Neural cell (in vitro differentiated cells): ENCODE measurements at regions not wholly inside any gene's neighbourhood (a gene's known extent, or its start where the extent isn't known, plus 50 kb on each side); places are given as distances from the start of the nearest gene placed in this dataset.

Source experiments
- CTCF ChIP-seq: fragments of 450-650 bp; IDR thresholded peaks from 2 replicates; pipeline ENCODE4 v1.5.1; 2014; ENCODE audit warnings: antibody characterized with exemption, mild to moderate bottlenecking, moderate library complexity; ENCODE audit not compliant: poor library complexity, severe bottlenecking
- EZH2 ChIP-seq: fragments of 200-600, 300-800 bp; shearing (Covaris generic), sonication (generic); IDR thresholded peaks from 2 replicates; pipeline ENCODE4 v1.6.1; 2014; ENCODE audit warnings: antibody characterized with exemption, low read length, borderline replicate concordance, mild to moderate bottlenecking; ENCODE audit not compliant: insufficient read depth, poor library complexity, severe bottlenecking
- MXI1 ChIP-seq: fragments of 450-650 bp; conservative IDR thresholded peaks from 2 replicates; pipeline ENCODE4 v1.6.1; 2014; ENCODE audit warnings: antibody characterized with exemption, mild to moderate bottlenecking; ENCODE audit not compliant: poor library complexity, severe bottlenecking
- POLR2AphosphoS5 ChIP-seq: IDR thresholded peaks from 2 replicates; pipeline ENCODE4 v1.6.1; 2012
- RAD21 ChIP-seq: fragments of 450-650 bp; conservative IDR thresholded peaks from 2 replicates; pipeline ENCODE4 v1.6.1; 2014; ENCODE audit warnings: antibody characterized with exemption, mild to moderate bottlenecking, moderate library complexity
- REST ChIP-seq: IDR thresholded peaks from 2 replicates; pipeline ENCODE4 v1.6.1; 2012; ENCODE audit warnings: borderline replicate concordance
- SMC3 ChIP-seq: fragments of 450-650 bp; conservative IDR thresholded peaks from 2 replicates; pipeline ENCODE4 v1.6.1; 2014; ENCODE audit warnings: antibody characterized with exemption, mild to moderate bottlenecking, moderate library complexity; ENCODE audit not compliant: poor library complexity
- TAF1 ChIP-seq: IDR thresholded peaks from 2 replicates; pipeline ENCODE4 v1.6.1; 2012; ENCODE audit warnings: low read depth

- TF ChIP-seq RAD21: no peak
- no peak for TF ChIP-seq CTCF
- no peak for TF ChIP-seq MXI1
- TF ChIP-seq POLR2AphosphoS5: no peak
- no peak for TF ChIP-seq SMC3
- no peak for TF ChIP-seq EZH2
- no peak for TF ChIP-seq REST
- no peak for TF ChIP-seq TAF1
These were observed 159.9 kb upstream of the ADAMTS16 start for GRCh38 chr5:4980201-4980600.
